Trophoblast cell (in vitro differentiated cells and primary cell): ENCODE measurements at regions not wholly inside any gene's neighbourhood (a gene's known extent, or its start where the extent isn't known, plus 50 kb on each side); places are given as distances from the start of the nearest gene placed in this dataset.
"Not testable (repeated sequence)": the region's sequence is repeated elsewhere in the genome, so short reads cannot be mapped to it uniquely, and the experiment has no call there.

Experiments used
- DNase-seq, 2 donors: peaks; one replicate each; pipeline ENCODE4 v3.0.0-alpha.2; 2016
- H2AFZ ChIP-seq: 2 replicates; pipeline ENCODE4 v1.6.1; 2013; ENCODE audit warnings: low read length, moderate library complexity, mild to moderate bottlenecking; ENCODE audit not compliant: insufficient read depth, poor library complexity
- H2AK5ac ChIP-seq: 2 replicates; pipeline ENCODE4 v1.6.1; 2013; ENCODE audit warnings: mild to moderate bottlenecking, low read length
- H2BK120ac ChIP-seq: 2 replicates; pipeline ENCODE4 v1.6.1; 2013; ENCODE audit warnings: low read length, mild to moderate bottlenecking, moderate library complexity; ENCODE audit not compliant: insufficient read depth, poor library complexity
- H2BK12ac ChIP-seq: 2 replicates; pipeline ENCODE4 v1.6.1; 2013; ENCODE audit warnings: mild to moderate bottlenecking, low read length, moderate library complexity
- H2BK5ac ChIP-seq: 2 replicates; pipeline ENCODE4 v1.6.1; 2013; ENCODE audit warnings: low read length, low read depth, moderate library complexity, mild to moderate bottlenecking; ENCODE audit not compliant: poor library complexity
- H3K14ac ChIP-seq: 2 replicates; pipeline ENCODE4 v1.6.1; 2013; ENCODE audit warnings: mild to moderate bottlenecking, low read length
- H3K18ac ChIP-seq: 2 replicates; pipeline ENCODE4 v1.6.1; 2013; ENCODE audit warnings: mild to moderate bottlenecking, low read length
- H3K23ac ChIP-seq: 2 replicates; pipeline ENCODE4 v1.6.1; 2013; ENCODE audit warnings: low read length
- H3K27ac ChIP-seq: 2 replicates; pipeline ENCODE4 v1.5.1; 2013; ENCODE audit warnings: low read depth, mild to moderate bottlenecking, inconsistent platforms, low read length, moderate library complexity
- H3K27me3 ChIP-seq: 2 replicates; pipeline ENCODE4 v1.6.1; 2013; ENCODE audit warnings: inconsistent platforms, mild to moderate bottlenecking, low read length, moderate library complexity; ENCODE audit not compliant: insufficient read depth
- H3K36me3 ChIP-seq, 2 experiments: 1 replicate in 1 of 2; 2 replicates in 1 of 2; pipeline ENCODE4 v1.6.1; 2013; ENCODE audit warnings: low read length in 2 of 2, mild to moderate bottlenecking in 2 of 2, moderate library complexity in 1 of 2; ENCODE audit not compliant: insufficient read depth in 2 of 2, control insufficient read depth in 1 of 2
- H3K4ac ChIP-seq: 2 replicates; pipeline ENCODE4 v1.6.1; 2013; ENCODE audit warnings: low read depth, mild to moderate bottlenecking, low read length, moderate library complexity
- H3K4me1 ChIP-seq, 2 experiments: 1 replicate in 1 of 2; 2 replicates in 1 of 2; pipeline ENCODE4 v1.6.1; 2013; ENCODE audit warnings: low read length in 2 of 2, mild to moderate bottlenecking in 2 of 2, moderate library complexity in 1 of 2; ENCODE audit not compliant: insufficient read depth in 2 of 2, control insufficient read depth in 1 of 2
- H3K4me2 ChIP-seq: 2 replicates; pipeline ENCODE4 v1.6.1; 2013; ENCODE audit warnings: inconsistent platforms, mild to moderate bottlenecking, low read length, moderate library complexity
- H3K4me3 ChIP-seq: 2 replicates; pipeline ENCODE4 v1.5.1; 2013; ENCODE audit warnings: mild to moderate bottlenecking, low read depth, low read length, inconsistent platforms
- H3K79me1 ChIP-seq: one replicate; pipeline ENCODE4 v1.6.1; 2013; ENCODE audit warnings: low read length
- H3K79me2 ChIP-seq: 2 replicates; pipeline ENCODE4 v1.6.1; 2013; ENCODE audit warnings: low read length, mild to moderate bottlenecking; ENCODE audit not compliant: control insufficient read depth, insufficient read depth, poor library complexity
- H3K9ac ChIP-seq: 2 replicates; pipeline ENCODE4 v1.6.1; 2013; ENCODE audit warnings: mild to moderate bottlenecking, low read length
- H3K9me3 ChIP-seq: 2 replicates; pipeline ENCODE4 v1.6.1; 2013; ENCODE audit warnings: low read depth, mild to moderate bottlenecking, control low read depth, inconsistent platforms, low read length; ENCODE audit not compliant: insufficient read depth
- H4K12ac ChIP-seq: 2 replicates; pipeline ENCODE4 v1.6.1; 2013; ENCODE audit warnings: low read depth, mild to moderate bottlenecking, low read length, moderate library complexity
- H4K8ac ChIP-seq: 2 replicates; pipeline ENCODE4 v1.6.1; 2013; ENCODE audit warnings: low read depth, mild to moderate bottlenecking, low read length, moderate library complexity
- H4K91ac ChIP-seq: one replicate; pipeline ENCODE4 v1.6.1; 2013; ENCODE audit warnings: low read depth, mild to moderate bottlenecking, low read length, moderate library complexity
- WGBS: extraction: QIAGEN DNeasy Blood & Tissue Kit; methylation state at CpG from one replicate; pipeline ENCODE4 v1.1.7; 2013; ENCODE audit warnings: missing lambda C conversion rate; ENCODE audit not compliant: insufficient read length, insufficient coverage; ENCODE audit errors: extremely low coverage; 5-methylcytosine and 5-hydroxymethylcytosine counted together

DNA sequence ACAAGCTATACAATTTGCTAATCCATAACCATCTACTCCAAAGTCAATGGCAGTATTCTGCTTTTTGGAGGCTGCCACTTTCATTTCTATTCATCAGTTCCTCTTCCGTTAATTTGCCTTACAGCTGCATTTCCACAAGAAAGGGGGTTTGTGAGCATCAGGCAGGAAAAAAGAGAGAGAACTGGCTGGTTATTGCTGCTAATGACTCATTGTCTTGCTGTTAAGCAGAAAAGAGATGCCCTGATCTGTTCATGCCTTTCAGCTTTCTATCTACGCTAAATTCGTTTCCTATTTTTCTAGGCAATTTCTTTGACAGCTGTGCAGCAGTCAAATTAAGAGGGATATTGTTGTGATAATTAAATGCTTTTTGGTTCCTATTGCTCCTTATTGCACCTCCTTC is 65.9 kb upstream of the GNAQ start:
- Histone ChIP-seq H3K4ac (no peak overlapping the region), H2BK5ac (no peak overlapping the region), H3K23ac (no peak overlapping the region), H3K9ac (no peak overlapping the region), H3K79me1 (no peaks in the 10 kb centered on the region), H3K36me3 (no peaks in the 10 kb centered on the region), H3K14ac (no peak overlapping the region), H3K79me2 (no peaks in the 10 kb centered on the region), H3K4me3 (no peak overlapping the region), H3K27me3 (no peaks in the 10 kb centered on the region), H2BK12ac (no peak overlapping the region), H3K4me1 (no peaks in the 10 kb centered on the region), H3K27ac (no peak overlapping the region), H2BK120ac (no peak overlapping the region), H4K91ac (no peak overlapping the region), H3K9me3 (no peaks in the 10 kb centered on the region), H4K8ac (no peak overlapping the region), H3K18ac (no peak overlapping the region), H2AK5ac (no peak overlapping the region), H2AFZ (no peak overlapping the region), H3K4me2 (no peak overlapping the region), H4K12ac (no peak overlapping the region)
- peak in 1 of 2 donors; percentile 36 for DNase-seq
- no CpG with 5 or more reads among the region's 3 CpGs for WGBS

DNA sequence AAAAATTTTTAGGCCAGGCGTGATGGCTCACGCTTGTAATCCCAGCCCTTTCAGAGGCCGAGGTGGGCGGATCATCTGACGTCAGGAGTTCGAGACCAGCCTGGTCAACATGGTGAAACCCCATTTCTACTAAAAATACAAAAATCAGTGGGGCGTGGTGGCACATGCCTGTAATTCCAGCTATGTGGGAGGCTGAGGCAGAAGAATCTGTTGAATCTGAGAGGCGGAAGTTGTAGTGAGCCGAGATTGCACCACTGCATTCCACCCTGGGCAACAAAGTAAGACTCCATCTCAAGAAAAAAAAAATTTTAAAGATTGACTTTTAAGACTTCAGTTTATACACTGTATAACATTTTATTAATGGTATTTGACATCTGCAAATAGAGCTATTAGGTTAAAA is 60.1 kb upstream of the GNAQ start:
- Histone ChIP-seq H3K4me1 (no peaks in the 10 kb centered on the region), H3K14ac (no peak overlapping the region), H3K9me3 (no peaks in the 10 kb centered on the region), H4K12ac (no peak overlapping the region), H2AK5ac (no peak overlapping the region), H2BK5ac (no peak overlapping the region), H4K91ac (no peak overlapping the region), H2BK12ac (no peak overlapping the region), H3K79me1 (no peaks in the 10 kb centered on the region), H3K4ac (no peak overlapping the region), H2BK120ac (no peak overlapping the region), H3K4me2 (no peak overlapping the region), H3K18ac (no peak overlapping the region), H4K8ac (no peak overlapping the region), H2AFZ (no peak overlapping the region), H3K27me3 (no peaks in the 10 kb centered on the region), H3K9ac (no peak overlapping the region), H3K79me2 (no peaks in the 10 kb centered on the region), H3K4me3 (no peak overlapping the region), H3K27ac (no peak overlapping the region), H3K36me3 (no peaks in the 10 kb centered on the region), H3K23ac (no peak overlapping the region)
- WGBS: no CpG with 5 or more reads among the region's 9 CpGs
- peak; percentile 27 to 52 for DNase-seq

DNA sequence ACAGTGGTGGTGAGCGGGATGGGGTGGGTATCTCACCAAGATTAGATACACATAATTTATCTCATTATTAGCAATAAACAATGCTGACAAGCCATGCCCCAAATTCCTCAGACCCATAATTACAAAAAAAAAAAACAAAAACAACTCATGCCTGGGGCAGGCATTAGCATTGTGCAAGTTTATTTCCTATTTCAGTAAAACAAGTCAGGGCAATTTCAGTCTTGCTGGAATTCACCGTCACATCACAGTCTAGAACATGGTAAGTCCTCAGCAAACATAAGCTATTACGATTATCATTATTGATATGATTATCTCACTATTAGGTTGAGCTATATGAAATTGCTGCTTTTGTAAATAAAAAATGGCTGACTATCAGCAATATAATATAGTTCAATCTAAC is 57.5 kb upstream of the GNAQ start:
- H3K9me3 ChIP-seq: no peaks in the 10 kb centered on the region
- H2AFZ ChIP-seq: no peak overlapping the region
- no peak overlapping the region for H2BK12ac ChIP-seq
- no peaks in the 10 kb centered on the region for H3K79me2 ChIP-seq
- H4K8ac ChIP-seq: no peak overlapping the region
- H3K14ac ChIP-seq: no peak overlapping the region
- no peak overlapping the region for H3K23ac ChIP-seq
- DNase-seq: peak in 1 of 2 donors; percentile 37
- WGBS: no CpG with 5 or more reads among the region's 3 CpGs
- H3K4ac ChIP-seq: no peak overlapping the region
- H3K79me1 ChIP-seq: no peaks in the 10 kb centered on the region
- H3K4me1 ChIP-seq: no peaks in the 10 kb centered on the region
- H2AK5ac ChIP-seq: no peak overlapping the region
- H3K4me2 ChIP-seq: no peak overlapping the region
- H2BK5ac ChIP-seq: no peak overlapping the region
- H3K27ac ChIP-seq: no peak overlapping the region
- no peak overlapping the region for H2BK120ac ChIP-seq
- no peak overlapping the region for H4K91ac ChIP-seq
- no peaks in the 10 kb centered on the region for H3K36me3 ChIP-seq
- H4K12ac ChIP-seq: no peak overlapping the region
- no peak overlapping the region for H3K9ac ChIP-seq
- H3K18ac ChIP-seq: no peak overlapping the region
- no peaks in the 10 kb centered on the region for H3K27me3 ChIP-seq
- no peak overlapping the region for H3K4me3 ChIP-seq

DNA sequence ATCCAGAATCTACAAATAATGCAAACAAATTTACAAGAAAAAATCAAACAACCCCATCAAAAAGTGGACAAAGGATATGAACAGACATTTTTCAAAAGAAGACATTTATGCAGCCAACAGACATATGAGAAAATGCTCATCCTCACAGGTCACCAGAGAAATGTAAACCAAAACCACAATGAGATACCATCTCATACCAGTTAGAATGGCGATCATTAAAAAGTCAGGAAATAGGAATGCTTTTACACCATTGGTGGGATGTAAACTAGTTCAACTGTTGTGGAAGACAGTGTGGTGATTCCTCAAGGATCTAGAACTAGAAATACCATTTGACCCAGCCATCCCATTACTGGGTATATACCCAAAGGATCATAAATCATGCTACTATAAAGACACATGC is 56.6 kb upstream of the GNAQ start:
- H3K9ac ChIP-seq: not testable (repeated sequence)

More for the DNA sequence above, 56.6 kb upstream of the GNAQ start:
- H2BK120ac ChIP-seq, H3K79me1 ChIP-seq, H3K79me2 ChIP-seq, H3K9me3 ChIP-seq, H3K4me3 ChIP-seq, H3K36me3 ChIP-seq, H3K4me2 ChIP-seq, H3K27ac ChIP-seq, H3K14ac ChIP-seq, H4K91ac ChIP-seq, H4K12ac ChIP-seq, H2AK5ac ChIP-seq, H3K4ac ChIP-seq, H3K18ac ChIP-seq, H2BK12ac ChIP-seq, H3K4me1 ChIP-seq, H3K23ac ChIP-seq, H3K27me3 ChIP-seq, H2AFZ ChIP-seq, H2BK5ac ChIP-seq, H4K8ac ChIP-seq: not testable (repeated sequence)
- no CpG with 5 or more reads among the region's 1 CpG for WGBS
- DNase-seq: peak in 1 of 2 donors; percentile 76
